SJCRH30 (cell line): ENCODE measurements at regions not wholly inside any gene's neighbourhood (a gene's known extent, or its start where the extent isn't known, plus 50 kb on each side); places are given as distances from the start of the nearest gene placed in this dataset.
"Not testable (repeated sequence)": the region's sequence is repeated elsewhere in the genome, so short reads cannot be mapped to it uniquely, and the experiment has no call there.

Source experiments
- DNase-seq, 2 experiments: peaks; one replicate each; pipeline ENCODE4 v3.0.0-alpha.2; 2015 to 2020
- H3K27ac ChIP-seq: fragments of 250-450 bp; sonication (Bioruptor Pico); 2 replicates; pipeline ENCODE4 v1.5.1; 2020; ENCODE audit warnings: mild to moderate bottlenecking, moderate library complexity
- H3K27me3 ChIP-seq: fragments of 250-450 bp; sonication (Bioruptor Pico); 2 replicates; pipeline ENCODE4 v1.5.1; 2020; ENCODE audit warnings: mild to moderate bottlenecking, moderate library complexity
- H3K36me3 ChIP-seq: fragments of 250-450 bp; sonication (Bioruptor Pico); 2 replicates; pipeline ENCODE4 v1.5.1; 2020; ENCODE audit warnings: mild to moderate bottlenecking, moderate library complexity
- H3K4me1 ChIP-seq: fragments of 250-450 bp; sonication (Bioruptor Pico); 2 replicates; pipeline ENCODE4 v1.5.1; 2020; ENCODE audit warnings: mild to moderate bottlenecking, moderate library complexity
- H3K4me3 ChIP-seq: fragments of 250-450 bp; sonication (Bioruptor Pico); 2 replicates; pipeline ENCODE4 v1.5.1; 2020; ENCODE audit warnings: mild to moderate bottlenecking, moderate library complexity
- H3K9me3 ChIP-seq: fragments of 250-450 bp; sonication (Bioruptor Pico); replicated peaks from 2 replicates; pipeline ENCODE4 v1.5.1; 2020; ENCODE audit warnings: mild to moderate bottlenecking, moderate library complexity

DNA sequence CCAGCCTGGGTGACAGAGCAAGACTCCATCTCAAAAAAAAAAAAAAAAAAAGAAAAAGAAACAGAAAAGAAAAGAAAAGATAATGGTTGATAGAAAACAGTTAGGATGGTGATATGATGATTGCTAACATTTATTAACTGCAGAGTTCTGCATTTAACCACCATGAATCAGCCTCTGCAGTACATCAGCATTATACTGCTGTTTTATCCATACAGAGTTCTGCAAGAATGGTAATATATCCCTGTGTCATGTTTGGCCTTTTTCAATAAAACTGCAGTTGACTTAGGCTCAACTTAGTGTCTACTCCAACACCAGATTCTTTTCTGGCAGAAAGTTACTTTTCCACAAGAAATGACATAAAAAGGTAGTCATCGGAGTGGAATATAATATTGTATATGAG is 62.6 kb downstream of the DUSP6 start:
- Histone ChIP-seq H3K27ac (no peak overlapping the region), H3K36me3 (no peaks in the 10 kb centered on the region), H3K27me3 (no peaks in the 10 kb centered on the region), H3K9me3 (no peaks in the 10 kb centered on the region), H3K4me3 (no peak overlapping the region), H3K4me1 (no peaks in the 10 kb centered on the region)
- no peak for DNase-seq

DNA sequence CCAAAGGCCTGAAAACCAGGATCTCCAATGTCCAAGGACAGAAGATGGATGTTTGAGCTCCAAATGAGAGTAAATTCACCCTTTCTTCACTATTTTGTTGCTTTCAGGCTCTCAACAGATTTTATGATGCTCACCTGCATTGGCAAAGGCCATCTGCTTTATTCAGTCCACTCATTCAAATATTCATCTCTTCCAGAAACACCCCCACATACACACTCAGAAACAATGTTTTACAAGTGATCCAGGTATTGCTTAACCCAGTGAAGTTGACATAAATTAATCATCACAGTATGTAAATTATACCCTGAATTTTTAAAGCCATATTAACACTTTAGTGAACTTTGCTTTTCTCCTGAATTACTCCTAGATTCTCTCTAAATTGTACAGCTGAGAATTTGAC is 63.3 kb downstream of the DUSP6 start:
- Histone ChIP-seq H3K27me3 (no peaks in the 10 kb centered on the region), H3K36me3 (no peaks in the 10 kb centered on the region), H3K9me3 (no peaks in the 10 kb centered on the region), H3K4me3 (no peak overlapping the region), H3K4me1 (no peaks in the 10 kb centered on the region), H3K27ac (no peak overlapping the region)
- DNase-seq, result no peak

DNA sequence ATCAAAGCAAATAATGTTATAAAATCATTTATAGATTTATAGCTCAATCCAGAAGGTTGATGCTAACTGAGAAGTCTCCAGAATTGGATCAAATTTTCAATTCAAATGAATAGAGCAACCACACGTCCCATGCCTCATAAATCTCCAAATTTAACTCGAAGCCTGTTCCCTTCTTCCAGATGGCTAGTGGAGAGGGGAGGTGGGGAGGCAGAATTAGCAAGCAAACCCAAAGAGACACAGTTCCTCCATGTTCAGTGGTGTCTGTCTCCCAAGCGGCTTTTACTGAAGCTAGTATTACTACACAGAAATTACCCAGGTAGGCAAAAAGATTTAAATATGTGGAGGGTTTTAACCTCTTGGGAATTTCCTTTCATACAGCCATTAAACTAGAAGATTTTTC is 65.8 kb downstream of the DUSP6 start:
- no peak overlapping the region for H3K27ac ChIP-seq
- H3K36me3 ChIP-seq, result no peaks in the 10 kb centered on the region
- DNase-seq, result no peak
- H3K4me1 ChIP-seq, result peaks cover under 1% of the 10 kb centered on the region; the same call in 1 of the 2 replicates
- H3K27me3 ChIP-seq, result no peaks in the 10 kb centered on the region
- H3K9me3 ChIP-seq, result no peaks in the 10 kb centered on the region
- H3K4me3 ChIP-seq, result no peak overlapping the region

DNA sequence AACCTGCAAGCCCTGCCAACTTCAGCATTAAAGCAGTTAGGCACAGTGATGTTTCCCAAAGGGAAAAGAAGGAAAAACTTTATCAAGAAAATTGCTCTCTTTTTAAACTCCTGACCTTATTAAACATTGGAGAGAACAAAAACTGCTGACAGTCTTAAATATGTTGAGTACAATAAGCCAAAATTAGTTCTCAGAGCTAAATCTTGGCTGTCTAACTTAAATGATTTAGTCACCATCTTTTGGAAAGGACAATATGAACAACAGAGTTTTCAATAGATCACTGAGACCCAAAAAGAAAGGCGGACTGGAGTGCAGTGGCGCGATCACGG is 70.8 kb downstream of the DUSP6 start:
- H3K27ac ChIP-seq, result no peak overlapping the region
- no peaks in the 10 kb centered on the region for H3K27me3 ChIP-seq
- H3K4me3 ChIP-seq, result no peak overlapping the region
- H3K4me1 ChIP-seq, result peaks cover 8% of the 10 kb centered on the region
- no peaks in the 10 kb centered on the region for H3K9me3 ChIP-seq
- no peak for DNase-seq
- H3K36me3 ChIP-seq, result no peaks in the 10 kb centered on the region

DNA sequence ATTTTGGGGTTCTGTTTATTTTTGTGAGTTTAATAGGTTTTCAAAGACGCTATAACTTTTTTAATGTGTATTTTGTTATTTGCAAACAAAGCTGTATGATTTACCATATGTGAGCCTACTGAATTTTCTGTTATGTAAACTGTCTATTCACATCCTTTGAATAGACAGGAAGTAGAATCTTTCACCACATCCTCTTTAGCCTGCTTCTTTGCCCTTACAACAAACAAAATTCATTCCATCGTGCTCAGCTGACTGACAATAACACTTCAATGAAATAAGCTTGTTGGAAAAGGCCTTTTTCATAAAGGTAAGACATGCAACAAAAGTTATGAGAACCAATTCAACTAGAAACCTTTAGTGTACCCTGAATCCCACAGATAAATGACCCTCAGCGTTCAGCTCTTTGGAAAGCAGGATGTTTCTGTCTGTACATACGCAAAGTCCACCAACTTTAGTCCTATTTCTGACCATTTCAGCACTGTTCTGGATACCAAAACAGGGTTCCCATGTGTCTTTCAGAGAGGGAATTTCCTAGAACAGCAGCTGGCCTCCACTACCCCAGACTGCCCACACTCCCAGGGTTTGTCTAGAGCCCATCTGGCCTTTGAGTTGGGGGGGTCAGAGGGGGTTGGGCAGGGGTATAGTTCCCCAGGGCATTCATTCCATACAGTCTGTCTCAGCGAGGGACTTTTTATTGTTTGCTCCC is 71.3 kb downstream of the DUSP6 start:
- Histone ChIP-seq H3K27ac (no peak overlapping the region), H3K4me3 (no peak overlapping the region), H3K36me3 (no peaks in the 10 kb centered on the region), H3K4me1 (peaks cover 8% of the 10 kb centered on the region), H3K27me3 (no peaks in the 10 kb centered on the region), H3K9me3 (no peaks in the 10 kb centered on the region)
- DNase-seq, result peak; percentile 5 to 8

DNA sequence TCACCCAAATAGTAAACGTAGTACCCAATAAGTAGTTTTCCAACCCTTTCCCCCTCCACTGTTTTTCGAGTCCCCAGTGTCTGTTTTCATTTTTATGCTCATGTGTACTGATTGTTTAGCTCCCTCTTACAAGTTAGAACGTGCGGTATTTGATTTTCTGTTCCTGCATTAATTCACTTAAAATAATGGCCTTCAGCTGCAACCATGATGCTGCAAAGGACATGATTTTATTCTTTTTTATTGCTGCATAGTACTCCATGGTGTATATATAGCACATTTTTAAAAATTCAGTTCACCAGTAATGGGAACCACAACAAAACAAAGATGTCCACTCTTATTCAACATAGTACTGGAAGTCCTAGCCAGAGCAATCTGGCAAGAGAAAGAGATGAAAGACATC is 72.8 kb downstream of the DUSP6 start:
- Histone ChIP-seq H3K4me3 (no peak overlapping the region), H3K27me3 (no peaks in the 10 kb centered on the region), H3K4me1 (peaks cover 8% of the 10 kb centered on the region)

DNA sequence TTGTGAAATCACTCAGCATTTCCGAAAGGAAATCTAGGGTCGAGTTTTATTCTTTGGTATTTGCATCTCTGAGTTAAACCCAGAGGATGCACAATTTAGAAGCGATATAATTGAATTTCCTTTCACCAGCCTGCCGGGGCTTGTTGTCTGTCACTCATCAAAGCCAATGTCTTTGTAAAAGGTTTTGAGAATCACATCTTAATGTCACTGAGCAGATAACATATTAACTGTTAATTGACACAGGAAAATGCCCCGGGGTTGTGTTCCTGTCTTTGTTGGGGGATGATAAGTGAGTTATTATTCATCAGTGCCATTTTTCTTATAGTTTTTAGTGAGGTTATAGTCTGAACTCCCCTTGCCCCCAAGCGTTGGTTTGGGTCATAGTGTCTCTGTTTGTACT is 73.4 kb downstream of the DUSP6 start:
- H3K36me3 ChIP-seq, result no peaks in the 10 kb centered on the region
- H3K27ac ChIP-seq, result no peak overlapping the region
- no peak overlapping the region for H3K4me3 ChIP-seq
- H3K27me3 ChIP-seq, result no peaks in the 10 kb centered on the region
- no peaks in the 10 kb centered on the region for H3K9me3 ChIP-seq
- H3K4me1 ChIP-seq, result peaks cover 8% of the 10 kb centered on the region
- no peak for DNase-seq

More for the DNA sequence above, 72.8 kb downstream of the DUSP6 start:
- Histone ChIP-seq H3K9me3 (no peaks in the 10 kb centered on the region), H3K27ac (no peak overlapping the region), H3K36me3 (no peaks in the 10 kb centered on the region)
- no peak for DNase-seq

DNA sequence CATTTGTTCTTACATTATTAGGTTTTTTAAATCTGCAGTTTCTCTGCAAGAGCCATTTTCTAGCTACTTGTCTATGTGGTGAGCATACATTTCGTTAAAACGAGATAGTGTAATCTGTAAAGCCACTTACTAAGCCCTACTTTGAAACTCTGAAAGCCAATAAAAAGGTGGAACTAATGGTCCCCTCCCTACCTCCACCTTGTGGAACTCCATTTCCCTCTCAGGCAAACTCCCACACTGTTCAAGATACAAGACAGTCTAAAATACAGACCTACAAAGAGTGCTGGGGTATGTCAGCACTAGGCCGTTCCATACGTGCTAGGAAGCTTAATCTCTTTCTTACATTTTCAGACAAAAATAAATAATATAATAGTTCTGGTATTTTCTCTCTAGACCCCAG is 74.1 kb downstream of the DUSP6 start:
- no peak overlapping the region for H3K4me3 ChIP-seq
- H3K36me3 ChIP-seq, result no peaks in the 10 kb centered on the region
- H3K4me1 ChIP-seq, result peaks cover 8% of the 10 kb centered on the region
- H3K27me3 ChIP-seq, result no peaks in the 10 kb centered on the region
- no peaks in the 10 kb centered on the region for H3K9me3 ChIP-seq
- DNase-seq, result no peak
- H3K27ac ChIP-seq, result no peak overlapping the region

DNA sequence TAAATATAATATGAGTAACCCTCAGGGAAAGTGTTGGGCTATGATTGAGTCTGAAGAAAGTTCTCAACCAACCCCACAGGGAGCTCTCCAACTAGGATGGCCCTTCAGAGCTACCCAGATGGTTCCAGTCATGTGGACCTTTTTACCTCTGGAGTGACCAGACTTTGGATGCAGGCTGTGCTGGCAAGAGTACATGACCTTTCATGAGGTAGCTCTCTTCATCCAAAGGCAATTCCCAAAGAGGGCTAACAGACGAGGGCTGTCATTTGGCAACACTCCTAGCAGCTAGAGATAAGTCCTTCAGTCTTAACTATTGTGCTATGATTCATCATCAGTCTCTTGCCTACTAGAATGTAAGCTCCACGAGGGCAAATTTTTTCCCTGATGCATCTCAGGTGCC is 75.4 kb downstream of the DUSP6 start:
- Histone ChIP-seq H3K4me3 (no peak overlapping the region), H3K36me3 (no peaks in the 10 kb centered on the region), H3K27me3 (no peaks in the 10 kb centered on the region), H3K27ac (no peak overlapping the region), H3K9me3 (no peaks in the 10 kb centered on the region), H3K4me1 (peaks cover 8% of the 10 kb centered on the region)
- no peak for DNase-seq

DNA sequence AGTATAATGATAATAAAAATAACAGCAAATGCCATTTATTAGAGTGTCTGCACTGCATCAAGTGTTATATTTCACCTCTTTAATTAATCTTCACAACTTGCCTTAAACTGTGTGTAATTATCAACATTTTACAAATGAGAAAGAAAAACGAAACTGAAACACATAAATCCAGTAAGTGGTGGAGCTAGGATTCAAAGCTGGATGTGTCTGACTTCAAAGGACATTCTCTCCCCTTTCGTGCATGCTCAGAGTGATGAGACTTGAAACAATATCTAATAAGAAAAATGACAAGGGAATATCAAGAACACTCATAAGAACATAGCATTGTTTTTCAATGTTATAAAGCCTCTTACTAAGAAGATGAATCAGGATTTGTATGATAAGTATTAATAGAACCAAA is 78.8 kb downstream of the DUSP6 start:
- Histone ChIP-seq H3K4me1 (no peaks in the 10 kb centered on the region), H3K9me3 (peaks cover 7% of the 10 kb centered on the region; the same call in 1 of the 2 replicates), H3K27ac (no peak overlapping the region), H3K27me3 (no peaks in the 10 kb centered on the region), H3K4me3 (no peak overlapping the region), H3K36me3 (no peaks in the 10 kb centered on the region)
- DNase-seq, result no peak

DNA sequence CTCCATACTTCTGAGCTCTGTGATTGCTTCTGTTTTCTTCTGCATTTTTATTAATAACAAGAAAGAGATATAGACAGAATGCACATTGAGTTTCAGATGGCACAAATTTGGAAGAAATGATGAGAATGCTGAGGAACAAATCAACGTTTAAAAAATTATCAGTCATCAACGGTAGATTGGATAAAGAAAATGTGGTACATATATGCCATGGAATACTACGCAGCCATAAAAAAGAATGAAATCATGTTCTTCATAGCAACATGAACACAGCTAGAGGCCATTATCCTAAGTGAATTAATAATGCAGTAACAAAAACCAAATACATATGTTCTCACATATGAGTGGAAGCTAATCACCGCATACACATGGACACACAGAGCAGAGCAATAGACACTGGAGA is 81.8 kb downstream of the DUSP6 start:
- DNase-seq, result no peak
- no peak overlapping the region for H3K4me3 ChIP-seq
- no peaks in the 10 kb centered on the region for H3K4me1 ChIP-seq
- no peaks in the 10 kb centered on the region for H3K27me3 ChIP-seq
- H3K36me3 ChIP-seq, result no peaks in the 10 kb centered on the region
- H3K27ac ChIP-seq, result no peak overlapping the region
- peaks cover 7% of the 10 kb centered on the region; the same call in 1 of the 2 replicates for H3K9me3 ChIP-seq

DNA sequence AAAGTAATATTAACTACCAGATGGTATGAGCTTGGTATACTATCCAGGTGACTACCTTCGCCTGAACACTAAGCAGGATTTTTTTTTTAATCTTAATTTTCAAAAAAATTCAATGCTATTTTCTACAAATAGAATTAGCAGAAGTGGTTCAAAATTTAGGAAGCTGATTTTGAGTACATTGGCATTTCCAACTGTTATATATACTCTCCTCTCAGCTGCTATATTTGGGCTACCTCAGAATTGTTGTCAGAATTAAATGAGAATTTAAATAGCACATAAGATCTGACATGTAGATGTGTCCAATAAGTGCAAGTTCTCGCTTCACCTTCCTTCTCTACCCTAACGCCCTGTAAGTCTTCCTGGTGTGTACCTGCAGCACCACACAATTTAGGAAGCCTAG is 83.1 kb downstream of the DUSP6 start:
- H3K27me3 ChIP-seq, result no peaks in the 10 kb centered on the region
- no peak for DNase-seq

DNA sequence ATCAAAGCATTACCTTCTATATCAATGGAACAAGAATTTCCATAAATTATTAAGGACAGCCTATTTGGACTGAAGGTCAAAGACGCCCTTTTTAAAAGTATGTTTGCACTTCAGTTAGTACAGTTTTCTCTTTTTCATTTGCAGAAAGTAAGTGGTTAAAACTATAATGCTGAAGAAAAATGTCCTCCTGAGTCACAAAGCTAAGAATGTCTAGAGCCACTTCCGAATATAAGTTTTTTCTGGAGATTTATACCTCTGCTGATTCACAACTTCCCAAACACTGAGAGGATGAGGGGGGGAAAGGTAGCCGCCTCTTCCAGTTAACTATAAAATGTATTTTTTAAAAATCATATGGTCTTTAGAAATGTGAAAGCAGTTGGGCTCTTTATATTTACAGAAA is 84.9 kb downstream of the DUSP6 start:
- DNase-seq, result no peak
- Histone ChIP-seq H3K27me3 (no peaks in the 10 kb centered on the region), H3K27ac (no peak overlapping the region), H3K4me1 (peaks cover 8% of the 10 kb centered on the region), H3K9me3 (peaks cover 7% of the 10 kb centered on the region; the same call in 1 of the 2 replicates), H3K4me3 (no peak overlapping the region), H3K36me3 (no peaks in the 10 kb centered on the region)

More for the DNA sequence above, 83.1 kb downstream of the DUSP6 start:
- no peak overlapping the region for H3K4me3 ChIP-seq
- no peak overlapping the region for H3K27ac ChIP-seq
- H3K4me1 ChIP-seq, result no peaks in the 10 kb centered on the region
- H3K36me3 ChIP-seq, result no peaks in the 10 kb centered on the region
- H3K9me3 ChIP-seq, result peaks cover 7% of the 10 kb centered on the region; the same call in 1 of the 2 replicates

DNA sequence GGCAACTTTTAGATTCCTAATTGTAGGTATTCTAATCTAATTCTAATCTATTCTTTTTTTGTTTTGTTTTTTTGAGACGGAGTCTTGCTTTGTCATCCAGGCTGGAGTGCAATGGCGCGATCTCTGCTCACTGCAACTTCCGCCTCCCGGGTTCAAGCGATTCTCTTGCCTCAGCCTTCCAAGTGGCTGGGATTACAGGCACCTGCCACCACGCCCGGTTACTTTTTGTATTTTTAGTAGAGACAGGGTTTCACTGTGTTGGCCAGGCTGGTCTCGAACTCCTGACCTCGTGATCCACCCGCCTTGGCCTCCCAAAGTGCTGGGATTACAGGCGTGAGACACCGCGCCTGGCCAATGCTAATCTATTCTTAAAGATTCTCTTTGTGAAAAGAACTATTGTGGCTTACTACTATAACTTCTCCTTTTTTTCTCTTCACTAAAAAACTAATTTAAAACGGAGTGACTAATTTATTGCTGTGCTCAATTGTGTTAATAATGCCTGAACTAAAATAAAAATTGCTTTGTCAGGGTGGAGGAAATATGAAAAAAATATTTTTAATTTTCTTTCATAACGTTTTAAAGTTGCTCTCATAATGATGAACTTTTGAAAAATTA is 85.6 kb downstream of the DUSP6 start:
- not testable (repeated sequence) for DNase-seq, H3K4me3 ChIP-seq, H3K27me3 ChIP-seq, H3K36me3 ChIP-seq, H3K9me3 ChIP-seq, H3K27ac ChIP-seq
- peaks cover 15% of the 10 kb centered on the region for H3K4me1 ChIP-seq

DNA sequence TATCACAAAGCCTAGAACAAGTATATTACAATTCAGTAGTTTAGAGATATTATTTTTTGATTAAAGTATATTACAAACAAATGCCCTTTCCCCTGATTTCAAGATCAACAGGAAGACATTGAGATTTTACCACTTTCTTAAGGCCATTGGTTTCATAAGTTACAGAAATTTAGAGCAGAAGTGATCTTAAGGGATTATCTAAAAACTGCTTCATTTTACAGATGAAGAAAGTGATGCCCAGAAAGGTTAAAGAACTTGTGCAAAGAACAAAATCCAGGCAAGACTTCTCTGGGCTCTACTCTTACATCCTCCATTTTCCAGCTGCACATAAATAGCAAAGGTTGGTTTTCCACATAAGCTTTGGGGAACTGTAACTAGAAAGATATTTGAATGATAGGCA is 87.5 kb downstream of the DUSP6 start:
- Histone ChIP-seq H3K27ac (no peak overlapping the region), H3K27me3 (no peaks in the 10 kb centered on the region), H3K4me1 (peaks cover 25% of the 10 kb centered on the region), H3K36me3 (no peaks in the 10 kb centered on the region), H3K9me3 (peaks cover under 1% of the 10 kb centered on the region; the same call in 1 of the 2 replicates), H3K4me3 (no peak overlapping the region)
- no peak for DNase-seq

DNA sequence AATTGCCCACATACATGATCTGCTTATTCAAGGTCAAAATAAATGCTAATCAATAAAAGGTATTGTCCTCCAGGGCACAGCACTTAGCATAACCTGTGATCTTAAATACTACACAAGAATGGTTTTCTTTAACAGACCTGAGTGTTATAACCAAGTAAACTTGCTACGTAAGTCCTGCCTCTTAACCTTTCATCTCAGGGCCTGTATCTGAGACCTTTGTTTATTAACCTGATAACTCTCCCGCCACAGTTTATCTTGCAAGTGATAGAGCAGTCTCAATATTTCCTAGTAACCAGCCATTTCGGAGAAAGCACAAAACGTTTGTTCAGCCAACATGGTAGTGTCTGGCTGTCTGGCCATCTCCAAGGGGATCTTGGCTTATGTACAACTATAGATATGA is 88.4 kb downstream of the DUSP6 start:
- Histone ChIP-seq H3K27ac (no peak overlapping the region), H3K36me3 (no peaks in the 10 kb centered on the region), H3K27me3 (no peaks in the 10 kb centered on the region), H3K4me1 (peaks cover 25% of the 10 kb centered on the region), H3K4me3 (no peak overlapping the region), H3K9me3 (no peaks in the 10 kb centered on the region)
- no peak for DNase-seq
